ENCODE measurements at regions not wholly inside any gene's neighbourhood (a gene's known extent, or its start where the extent isn't known, plus 50 kb on each side); places are given as distances from the start of the nearest gene placed in this dataset.

- no peak overlapping the region for H3K4me3 ChIP-seq (ENCODE audit: extremely low read depth, insufficient read depth, low read length, poor library complexity, severe bottlenecking)
- H3K4me1 ChIP-seq (ENCODE audit: control insufficient read depth, insufficient read depth, low read length, poor library complexity, severe bottlenecking) = no peaks in the 10 kb centered on the region
- H3K27ac ChIP-seq (ENCODE audit: low read depth, low read length, severe bottlenecking) = no peak overlapping the region
- WGBS, 2 experiments (ENCODE audit: insufficient coverage in 2 of 2) = 94 to 98% methylated on average over 24 of the region's 28 CpGs
- H3K36me3 ChIP-seq (ENCODE audit: control insufficient read depth, insufficient read depth, low read length) = no peaks in the 10 kb centered on the region
- H3K9me3 ChIP-seq (ENCODE audit: control insufficient read depth, low read length) = no peaks in the 10 kb centered on the region
Observed at GRCh38 chr18:10009321-10010144, 95.7 kb downstream of the VAPA start.

- peaks cover 8% of the 10 kb centered on the region for H3K4me1 ChIP-seq (ENCODE audit: control insufficient read depth, insufficient read depth, low read length, poor library complexity, severe bottlenecking)
- WGBS, 2 experiments (ENCODE audit: insufficient coverage in 2 of 2) = 87 to 91% methylated on average over 6 of the region's 6 CpGs
- H3K4me3 ChIP-seq (ENCODE audit: extremely low read depth, insufficient read depth, low read length, poor library complexity, severe bottlenecking) = no peak overlapping the region
- H3K27ac ChIP-seq (ENCODE audit: low read depth, low read length, severe bottlenecking) = no peak overlapping the region
- no peaks in the 10 kb centered on the region for H3K36me3 ChIP-seq (ENCODE audit: control insufficient read depth, insufficient read depth, low read length)
- no peaks in the 10 kb centered on the region for H3K9me3 ChIP-seq (ENCODE audit: control insufficient read depth, low read length)
Observed at GRCh38 chr18:10010611-10011015, 96.8 kb downstream of the VAPA start.

DNA sequence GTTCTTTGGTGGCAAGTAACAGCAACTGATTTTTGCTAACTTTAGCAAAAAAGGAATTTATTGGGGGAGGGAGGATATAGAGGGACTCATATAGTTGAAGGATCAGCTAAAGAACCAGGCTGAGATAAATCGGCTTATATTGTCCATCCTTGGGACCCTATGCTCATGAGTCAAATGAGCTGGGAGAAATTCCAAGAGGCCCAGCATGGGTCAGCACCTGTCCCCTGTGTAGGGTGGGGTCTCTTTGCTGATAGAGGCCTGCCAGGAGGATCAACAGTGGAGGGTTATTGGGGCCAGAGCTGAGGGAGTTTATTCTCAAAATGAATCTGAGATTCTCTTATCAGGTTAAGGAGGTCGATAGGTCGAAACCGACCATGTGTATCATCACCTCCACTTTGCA is 97.2 kb downstream of the VAPA start:
- 96% methylated on average over 3 to 4 of the region's 4 CpGs for WGBS, 2 experiments (ENCODE audit: insufficient coverage in 2 of 2)
- Histone ChIP-seq H3K4me3 (ENCODE audit: extremely low read depth, insufficient read depth, low read length, poor library complexity, severe bottlenecking) (no peak overlapping the region), H3K36me3 (ENCODE audit: control insufficient read depth, insufficient read depth, low read length) (no peaks in the 10 kb centered on the region), H3K27ac (ENCODE audit: low read depth, low read length, severe bottlenecking) (no peak overlapping the region), H3K4me1 (ENCODE audit: control insufficient read depth, insufficient read depth, low read length, poor library complexity, severe bottlenecking) (peaks cover 13% of the 10 kb centered on the region), H3K9me3 (ENCODE audit: control insufficient read depth, low read length) (no peaks in the 10 kb centered on the region)

DNA sequence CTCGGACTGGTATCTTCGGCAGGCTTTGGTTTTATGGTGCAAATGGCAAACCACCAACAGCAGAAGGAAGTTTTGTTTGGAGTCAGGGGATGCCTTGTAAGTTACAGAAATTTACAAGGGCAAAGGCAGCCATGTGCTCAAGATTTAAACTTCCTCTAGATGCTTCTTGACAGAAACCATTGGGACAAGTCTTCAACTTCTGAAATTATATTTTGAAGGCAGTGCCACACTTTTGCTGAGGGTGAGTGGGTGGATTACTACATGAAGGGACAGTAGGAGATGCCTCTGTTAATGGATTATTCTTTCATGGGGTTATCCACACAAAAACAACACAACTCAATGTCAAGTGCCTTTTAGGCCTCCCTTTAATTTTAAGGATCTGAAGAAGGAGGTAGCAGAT is 97.9 kb downstream of the VAPA start:
- Histone ChIP-seq H3K9me3 (ENCODE audit: control insufficient read depth, low read length) (no peaks in the 10 kb centered on the region), H3K27ac (ENCODE audit: low read depth, low read length, severe bottlenecking) (no peak overlapping the region), H3K4me3 (ENCODE audit: extremely low read depth, insufficient read depth, low read length, poor library complexity, severe bottlenecking) (no peak overlapping the region), H3K36me3 (ENCODE audit: control insufficient read depth, insufficient read depth, low read length) (no peaks in the 10 kb centered on the region), H3K4me1 (ENCODE audit: control insufficient read depth, insufficient read depth, low read length, poor library complexity, severe bottlenecking) (peaks cover 16% of the 10 kb centered on the region)
- 100% methylated on average over 2 of the region's 2 CpGs; no CpG with 5 or more reads in 1 of the 2 experiments for WGBS, 2 experiments (ENCODE audit: insufficient coverage in 2 of 2)

- Histone ChIP-seq H3K4me3 (ENCODE audit: extremely low read depth, insufficient read depth, low read length, poor library complexity, severe bottlenecking) (no peak overlapping the region), H3K9me3 (ENCODE audit: control insufficient read depth, low read length) (no peaks in the 10 kb centered on the region)
Observed at GRCh38 chr18:10012526-10012925, 98.7 kb downstream of the VAPA start.

DNA sequence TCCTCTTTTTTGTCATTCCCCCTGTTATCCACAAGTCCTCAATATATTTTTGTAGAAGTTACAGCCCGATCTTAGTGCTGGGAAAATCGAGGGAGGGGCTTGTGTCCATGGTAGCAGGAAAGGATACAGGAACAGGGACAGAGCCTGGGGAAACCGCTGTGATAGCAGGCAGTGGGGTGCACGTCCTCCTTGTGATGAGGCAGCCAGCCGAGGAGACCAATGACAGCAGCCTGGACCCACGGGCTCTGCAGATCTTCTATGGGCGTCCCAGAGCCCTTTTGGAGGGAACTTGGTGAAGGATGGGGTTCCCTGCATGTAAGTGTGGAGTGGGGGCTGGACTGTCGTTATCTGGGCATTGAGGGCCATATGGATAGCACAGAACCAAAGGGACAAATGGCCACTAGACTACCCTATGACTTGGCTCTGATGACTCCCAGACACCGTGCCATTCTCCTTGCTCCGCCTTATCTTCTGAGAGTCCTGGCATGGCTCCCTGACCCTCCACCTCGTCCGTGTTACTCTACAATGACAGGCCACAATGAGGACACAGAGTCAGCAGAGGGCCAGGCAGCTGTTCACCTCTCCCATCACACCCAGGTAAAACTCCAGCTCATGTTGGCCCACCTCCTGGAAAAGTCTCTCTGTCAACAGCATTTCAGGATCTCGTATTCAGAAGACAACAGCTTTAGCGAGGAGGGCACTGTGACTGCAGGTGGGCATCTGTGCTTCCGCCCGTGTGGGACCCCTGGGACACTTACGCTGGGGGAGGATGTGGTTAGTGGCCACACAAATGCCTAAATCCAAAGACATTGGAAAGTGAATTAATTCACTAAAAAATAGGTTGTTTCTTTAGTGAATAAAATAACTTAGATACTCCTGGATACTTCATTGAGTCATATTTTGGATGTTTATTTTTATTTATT is 100.1 kb downstream of the VAPA start:
- H3K36me3 ChIP-seq (ENCODE audit: control insufficient read depth, insufficient read depth, low read length) = no peaks in the 10 kb centered on the region
- H3K9me3 ChIP-seq (ENCODE audit: control insufficient read depth, low read length) = no peaks in the 10 kb centered on the region
- peaks cover 16% of the 10 kb centered on the region for H3K4me1 ChIP-seq (ENCODE audit: control insufficient read depth, insufficient read depth, low read length, poor library complexity, severe bottlenecking)
- 97 to 99% methylated on average over 8 to 9 of the region's 17 CpGs for WGBS, 2 experiments (ENCODE audit: insufficient coverage in 2 of 2)
- no peak overlapping the region for H3K4me3 ChIP-seq (ENCODE audit: extremely low read depth, insufficient read depth, low read length, poor library complexity, severe bottlenecking)
- H3K27ac ChIP-seq (ENCODE audit: low read depth, low read length, severe bottlenecking) = no peak overlapping the region

More at GRCh38 chr18:10012526-10012925, 98.7 kb downstream of the VAPA start:
- Histone ChIP-seq H3K36me3 (ENCODE audit: control insufficient read depth, insufficient read depth, low read length) (no peaks in the 10 kb centered on the region), H3K27ac (ENCODE audit: low read depth, low read length, severe bottlenecking) (no peak overlapping the region), H3K4me1 (ENCODE audit: control insufficient read depth, insufficient read depth, low read length, poor library complexity, severe bottlenecking) (peaks cover 16% of the 10 kb centered on the region)
- WGBS, 2 experiments (ENCODE audit: insufficient coverage in 2 of 2) = 90 to 100% methylated on average over 3 of the region's 4 CpGs

- Histone ChIP-seq H3K4me3 (ENCODE audit: extremely low read depth, insufficient read depth, low read length, poor library complexity, severe bottlenecking) (no peak overlapping the region), H3K4me1 (ENCODE audit: control insufficient read depth, insufficient read depth, low read length, poor library complexity, severe bottlenecking) (peaks cover 16% of the 10 kb centered on the region), H3K9me3 (ENCODE audit: control insufficient read depth, low read length) (no peaks in the 10 kb centered on the region), H3K27ac (ENCODE audit: low read depth, low read length, severe bottlenecking) (peak overlapping the region; percentile 94), H3K36me3 (ENCODE audit: control insufficient read depth, insufficient read depth, low read length) (no peaks in the 10 kb centered on the region)
- WGBS, 2 experiments (ENCODE audit: insufficient coverage in 2 of 2) = 76 to 84% methylated on average over 7 to 8 of the region's 9 CpGs
Observed at GRCh38 chr18:10015288-10015701, 101.5 kb downstream of the VAPA start.

DNA sequence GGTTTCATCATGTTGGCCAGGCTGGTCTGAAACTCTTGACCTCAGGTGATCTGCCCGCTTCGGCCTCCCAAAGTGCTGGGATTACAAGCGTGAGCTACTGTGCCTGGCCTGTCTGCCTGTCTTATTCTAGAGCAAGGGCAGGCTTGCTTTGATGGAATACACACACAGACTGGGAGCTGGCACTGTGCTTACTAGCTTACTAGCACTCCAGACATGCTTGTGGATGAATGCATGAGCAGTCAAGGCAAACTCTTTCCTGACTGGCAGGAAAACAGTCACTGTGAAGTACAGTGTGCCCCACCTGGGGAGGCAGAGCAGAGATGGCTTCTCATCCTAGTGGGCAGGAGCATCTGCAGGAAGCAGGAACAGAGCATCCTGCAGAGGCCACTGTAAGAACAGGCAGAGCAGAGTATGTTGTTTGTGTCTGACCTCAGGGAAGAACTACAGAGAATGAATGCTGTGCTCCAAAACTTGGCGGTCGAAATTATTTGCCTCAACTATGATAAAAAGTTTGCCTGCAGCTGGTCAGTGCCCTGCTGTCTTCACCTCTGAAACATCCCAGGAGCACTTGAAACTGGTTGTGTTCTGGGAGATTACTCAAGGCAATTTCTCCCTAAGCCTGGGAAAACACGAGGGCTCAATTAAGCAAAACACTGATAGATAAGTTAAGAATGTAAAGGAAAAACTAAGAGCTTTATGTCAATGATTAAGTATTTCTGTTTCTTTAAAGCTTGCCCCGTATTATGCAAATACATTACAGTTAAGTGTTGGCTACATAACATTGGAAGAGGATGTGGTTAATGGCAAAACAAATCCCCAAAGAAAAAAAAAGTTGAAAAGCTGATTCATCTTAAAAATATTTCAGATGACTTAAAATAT is 102.4 kb downstream of the VAPA start:
- Histone ChIP-seq H3K27ac (ENCODE audit: low read depth, low read length, severe bottlenecking) (peak overlapping the region; percentile 94), H3K4me1 (ENCODE audit: control insufficient read depth, insufficient read depth, low read length, poor library complexity, severe bottlenecking) (peaks cover 16% of the 10 kb centered on the region), H3K9me3 (ENCODE audit: control insufficient read depth, low read length) (no peaks in the 10 kb centered on the region), H3K36me3 (ENCODE audit: control insufficient read depth, insufficient read depth, low read length) (no peaks in the 10 kb centered on the region), H3K4me3 (ENCODE audit: extremely low read depth, insufficient read depth, low read length, poor library complexity, severe bottlenecking) (no peak overlapping the region)
- WGBS, 2 experiments (ENCODE audit: insufficient coverage in 2 of 2) = 77 to 98% methylated on average over 3 to 6 of the region's 7 CpGs

- 92 to 100% methylated on average over 2 of the region's 2 CpGs for WGBS, 2 experiments (ENCODE audit: insufficient coverage in 2 of 2)
- no peaks in the 10 kb centered on the region for H3K36me3 ChIP-seq (ENCODE audit: control insufficient read depth, insufficient read depth, low read length)
- no peak overlapping the region for H3K4me3 ChIP-seq (ENCODE audit: extremely low read depth, insufficient read depth, low read length, poor library complexity, severe bottlenecking)
- peak overlapping the region; percentile 94 for H3K27ac ChIP-seq (ENCODE audit: low read depth, low read length, severe bottlenecking)
- peaks cover 16% of the 10 kb centered on the region for H3K4me1 ChIP-seq (ENCODE audit: control insufficient read depth, insufficient read depth, low read length, poor library complexity, severe bottlenecking)
- no peaks in the 10 kb centered on the region for H3K9me3 ChIP-seq (ENCODE audit: control insufficient read depth, low read length)
Observed at GRCh38 chr18:10017043-10017442, 103.2 kb downstream of the VAPA start.

DNA sequence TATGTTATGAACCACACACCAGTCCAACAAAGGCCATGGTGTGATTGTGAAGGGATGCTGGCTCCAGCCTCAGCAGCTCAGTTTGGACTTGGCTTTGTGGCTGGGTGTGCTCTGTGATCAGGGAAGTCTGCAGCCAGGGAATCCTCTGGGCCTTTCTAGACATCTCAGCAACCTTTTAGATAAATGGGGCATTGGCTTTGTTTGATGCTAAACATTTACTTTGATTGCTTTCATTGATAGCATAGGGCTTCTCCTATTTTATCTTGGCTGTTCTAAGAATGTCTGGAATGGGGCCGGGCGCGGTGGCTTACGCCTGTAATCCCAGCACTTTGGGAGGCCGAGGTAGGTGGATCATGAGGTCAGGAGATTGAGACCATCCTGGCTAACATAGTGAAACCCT is 104.5 kb downstream of the VAPA start:
- no peak overlapping the region for H3K27ac ChIP-seq (ENCODE audit: low read depth, low read length, severe bottlenecking)
- H3K9me3 ChIP-seq (ENCODE audit: control insufficient read depth, low read length) = peaks cover 3% of the 10 kb centered on the region
- 80% methylated on average over 4 of the region's 5 CpGs; no CpG with 5 or more reads in 1 of the 2 experiments for WGBS, 2 experiments (ENCODE audit: insufficient coverage in 2 of 2)
- H3K4me1 ChIP-seq (ENCODE audit: control insufficient read depth, insufficient read depth, low read length, poor library complexity, severe bottlenecking) = peaks cover 16% of the 10 kb centered on the region
- no peaks in the 10 kb centered on the region for H3K36me3 ChIP-seq (ENCODE audit: control insufficient read depth, insufficient read depth, low read length)
- H3K4me3 ChIP-seq (ENCODE audit: extremely low read depth, insufficient read depth, low read length, poor library complexity, severe bottlenecking) = no peak overlapping the region
